Osteocyte (in vitro differentiated cells): ENCODE measurements at regions not wholly inside any gene's neighbourhood (a gene's known extent, or its start where the extent isn't known, plus 50 kb on each side); places are given as distances from the start of the nearest gene placed in this dataset.

ENCODE experiments used
- DNase-seq: peaks from one replicate; pipeline ENCODE4 v3.0.0; 2021; ENCODE audit warnings: mixed read lengths; ENCODE audit not compliant: unreplicated experiment; ENCODE audit errors: extremely low spot score
- H3K27ac Mint-ChIP-seq: one replicate; pipeline ENCODE4 v1.8.0; 2021; ENCODE audit warnings: mild to moderate bottlenecking, mixed read lengths; ENCODE audit not compliant: unreplicated experiment
- H3K27me3 Mint-ChIP-seq: one replicate; pipeline ENCODE4 v1.8.0; 2021; ENCODE audit warnings: mixed read lengths; ENCODE audit not compliant: unreplicated experiment
- H3K36me3 Mint-ChIP-seq: one replicate; pipeline ENCODE4 v1.8.0; 2021; ENCODE audit warnings: mixed read lengths; ENCODE audit not compliant: unreplicated experiment
- H3K4me1 Mint-ChIP-seq: one replicate; pipeline ENCODE4 v1.8.0; 2021; ENCODE audit warnings: mixed read lengths; ENCODE audit not compliant: unreplicated experiment
- H3K4me3 Mint-ChIP-seq: one replicate; pipeline ENCODE4 v1.8.0; 2021; ENCODE audit warnings: mild to moderate bottlenecking, moderate library complexity, mixed read lengths; ENCODE audit not compliant: unreplicated experiment
- H3K9me3 Mint-ChIP-seq: one replicate; pipeline ENCODE4 v1.8.0; 2021; ENCODE audit warnings: mixed read lengths; ENCODE audit not compliant: unreplicated experiment
- TF ChIP-seq, protein P1 (sequence below): fragments of 200-600 bp; sonication (generic); IDR thresholded peaks from 2 replicates; pipeline ENCODE4 v1.5.0; 2021; ENCODE audit warnings: antibody characterized with exemption, mild to moderate bottlenecking, moderate library complexity

- no peak overlapping the region for H3K27ac Mint-ChIP-seq
Measured at GRCh38 chr1:169041366-169041765, 65.1 kb upstream of the ATP1B1 start.

GRCh38 chr1:169042377-169042776 lies 64.1 kb upstream of the ATP1B1 start:
- Mint-ChIP-seq H3K36me3 (no peaks in the 10 kb centered on the region), H3K4me3 (no peak overlapping the region), H3K9me3 (peaks cover 15% of the 10 kb centered on the region), H3K4me1 (no peaks in the 10 kb centered on the region), H3K27me3 (peaks cover 29% of the 10 kb centered on the region), H3K27ac (no peak overlapping the region)
- TF ChIP-seq, protein P1, sequence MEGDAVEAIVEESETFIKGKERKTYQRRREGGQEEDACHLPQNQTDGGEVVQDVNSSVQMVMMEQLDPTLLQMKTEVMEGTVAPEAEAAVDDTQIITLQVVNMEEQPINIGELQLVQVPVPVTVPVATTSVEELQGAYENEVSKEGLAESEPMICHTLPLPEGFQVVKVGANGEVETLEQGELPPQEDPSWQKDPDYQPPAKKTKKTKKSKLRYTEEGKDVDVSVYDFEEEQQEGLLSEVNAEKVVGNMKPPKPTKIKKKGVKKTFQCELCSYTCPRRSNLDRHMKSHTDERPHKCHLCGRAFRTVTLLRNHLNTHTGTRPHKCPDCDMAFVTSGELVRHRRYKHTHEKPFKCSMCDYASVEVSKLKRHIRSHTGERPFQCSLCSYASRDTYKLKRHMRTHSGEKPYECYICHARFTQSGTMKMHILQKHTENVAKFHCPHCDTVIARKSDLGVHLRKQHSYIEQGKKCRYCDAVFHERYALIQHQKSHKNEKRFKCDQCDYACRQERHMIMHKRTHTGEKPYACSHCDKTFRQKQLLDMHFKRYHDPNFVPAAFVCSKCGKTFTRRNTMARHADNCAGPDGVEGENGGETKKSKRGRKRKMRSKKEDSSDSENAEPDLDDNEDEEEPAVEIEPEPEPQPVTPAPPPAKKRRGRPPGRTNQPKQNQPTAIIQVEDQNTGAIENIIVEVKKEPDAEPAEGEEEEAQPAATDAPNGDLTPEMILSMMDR: no peak
- DNase-seq: no peak

More at GRCh38 chr1:169041366-169041765, 65.1 kb upstream of the ATP1B1 start:
- H3K4me1 Mint-ChIP-seq: no peaks in the 10 kb centered on the region
- H3K4me3 Mint-ChIP-seq: no peak overlapping the region
- H3K9me3 Mint-ChIP-seq: peaks cover 22% of the 10 kb centered on the region
- peaks cover 34% of the 10 kb centered on the region for H3K27me3 Mint-ChIP-seq
- DNase-seq: no peak
- TF ChIP-seq, protein P1: no peak
- no peaks in the 10 kb centered on the region for H3K36me3 Mint-ChIP-seq

GRCh38 chr1:169043823-169044222 lies 62.7 kb upstream of the ATP1B1 start:
- Mint-ChIP-seq H3K9me3 (peaks cover 5% of the 10 kb centered on the region), H3K4me3 (no peak overlapping the region), H3K4me1 (no peaks in the 10 kb centered on the region), H3K27ac (no peak overlapping the region), H3K36me3 (no peaks in the 10 kb centered on the region), H3K27me3 (peaks cover 21% of the 10 kb centered on the region)
- TF ChIP-seq, protein P1: no peak
- DNase-seq: no peak

- H3K4me1 Mint-ChIP-seq: no peaks in the 10 kb centered on the region
- H3K27ac Mint-ChIP-seq: no peak overlapping the region
- H3K36me3 Mint-ChIP-seq: no peaks in the 10 kb centered on the region
- no peak for DNase-seq
- H3K9me3 Mint-ChIP-seq: peaks cover 5% of the 10 kb centered on the region
- H3K27me3 Mint-ChIP-seq: peaks cover 16% of the 10 kb centered on the region
- TF ChIP-seq, protein P1: no peak
- H3K4me3 Mint-ChIP-seq: no peak overlapping the region
Measured at GRCh38 chr1:169044296-169044695, 62.2 kb upstream of the ATP1B1 start.

DNA sequence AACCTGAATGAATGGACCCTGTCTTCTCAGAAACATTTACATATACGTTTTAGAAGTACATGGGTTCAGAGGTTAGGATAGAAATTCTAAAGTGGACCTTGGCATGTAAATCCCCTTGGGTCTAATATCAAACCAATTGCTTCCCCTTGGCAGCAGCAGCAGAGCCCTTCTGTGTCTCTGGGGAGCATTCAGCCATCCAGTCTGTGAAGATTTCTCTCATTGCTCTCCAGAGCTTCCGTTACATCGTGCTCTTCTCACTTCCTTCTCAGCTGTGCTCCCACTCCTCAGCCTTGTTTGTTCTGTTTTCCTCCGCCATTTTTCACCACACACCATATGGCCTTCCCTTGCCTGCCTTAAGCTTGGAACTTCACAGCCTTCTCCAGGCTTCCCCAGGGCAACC lies 61.5 kb upstream of the ATP1B1 start:
- Mint-ChIP-seq H3K27me3 (peaks cover 10% of the 10 kb centered on the region), H3K9me3 (peaks cover 5% of the 10 kb centered on the region), H3K4me1 (no peaks in the 10 kb centered on the region), H3K36me3 (no peaks in the 10 kb centered on the region), H3K27ac (no peak overlapping the region), H3K4me3 (no peak overlapping the region)
- TF ChIP-seq, protein P1: no peak
- no peak for DNase-seq
